ENCODE measurements at regions not wholly inside any gene's neighbourhood (a gene's known extent, or its start where the extent isn't known, plus 50 kb on each side); places are given as distances from the start of the nearest gene placed in this dataset.

DNA sequence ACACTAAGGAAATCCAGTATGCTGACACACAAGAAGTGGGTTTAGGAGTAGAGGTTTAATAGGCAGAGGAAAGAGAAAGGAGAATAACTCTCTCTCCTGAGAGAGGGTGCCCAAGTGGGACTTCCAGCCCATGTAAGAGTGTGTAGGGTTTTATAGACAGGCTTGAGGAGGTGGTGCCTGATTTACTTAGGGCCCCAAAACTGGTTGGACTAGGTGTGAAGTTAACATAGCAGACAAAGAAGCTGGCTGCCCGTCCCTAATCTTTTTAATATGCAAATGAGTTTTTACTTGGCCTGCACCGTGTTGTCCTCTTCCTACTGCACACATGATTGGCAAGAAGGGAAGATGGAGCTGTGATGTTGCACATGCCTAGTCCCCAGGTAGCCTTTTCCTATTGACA is 752.5 kb upstream of the SLITRK5 start:
- ChIA-PET CTCF (ENCODE audit: low intra/inter-chr PET ratio, low total read pairs) (no interaction called here), POLR2A (no interaction called here)
- in situ Hi-C loops (cut with HindIII; ENCODE audit: extremely low pct_ligation_motif_present, low pct_unique_long_range_greater_than_20kb) (no loop called here), intact Hi-C loops (cut with micrococcal nuclease; ENCODE audit: unreplicated experiment) (no loop called here)
- BruUV-seq (replicated peaks) = no TSS peak
- FAIRE-seq = no peak
- no peak overlapping the region for H3K9ac ChIP-seq (ENCODE audit: insufficient read depth, low read depth, low read length)
- H3K9me3 ChIP-seq (ENCODE audit: low read length) = no peaks in the 10 kb centered on the region
- no peaks in the 10 kb centered on the region for H4K20me1 ChIP-seq (ENCODE audit: insufficient read depth, low read length)
- WGBS (ENCODE audit: low lambda C conversion rate) = 0% methylated on average over 1 of the region's 2 CpGs
- no peaks in the 10 kb centered on the region for H3K36me3 ChIP-seq (replicated peaks in 1 of 2; ENCODE audit: control insufficient read depth in 1 of 2, insufficient read depth in 2 of 2, low read length in 2 of 2)
- H3K4me2 ChIP-seq (ENCODE audit: low read depth, low read length) = no peak overlapping the region
- H3K4me3 ChIP-seq (replicated peaks in 1 of 3; ENCODE audit: insufficient read depth in 1 of 3, low read depth in 2 of 3, low read length in 3 of 3) = no peak overlapping the region
- no peaks in the 10 kb centered on the region for H3K4me1 ChIP-seq (ENCODE audit: insufficient read depth, low read length)
- no peak for ATAC-seq
- no peak overlapping the region for H2AFZ ChIP-seq (ENCODE audit: low read length)
- no peaks in the 10 kb centered on the region for H3K79me2 ChIP-seq (ENCODE audit: insufficient read depth, low read length)
- no peaks in the 10 kb centered on the region; a peak in 1 of 5 replicates for H3K27me3 ChIP-seq (ENCODE audit: control insufficient read depth in 1 of 2, insufficient read depth in 2 of 2, low read length in 2 of 2)
- DNase-seq (ENCODE audit: low spot score) = no peak
- no peak for TF ChIP-seq HMG20B (CRISPR knock-in tag; conservative IDR thresholded peaks at IDR 0.05)
- no peak for TF ChIP-seq ZNF614 (CRISPR knock-in tag; IDR thresholded peaks at IDR 0.05; ENCODE audit: borderline replicate concordance)
- TF ChIP-seq, protein P1, sequence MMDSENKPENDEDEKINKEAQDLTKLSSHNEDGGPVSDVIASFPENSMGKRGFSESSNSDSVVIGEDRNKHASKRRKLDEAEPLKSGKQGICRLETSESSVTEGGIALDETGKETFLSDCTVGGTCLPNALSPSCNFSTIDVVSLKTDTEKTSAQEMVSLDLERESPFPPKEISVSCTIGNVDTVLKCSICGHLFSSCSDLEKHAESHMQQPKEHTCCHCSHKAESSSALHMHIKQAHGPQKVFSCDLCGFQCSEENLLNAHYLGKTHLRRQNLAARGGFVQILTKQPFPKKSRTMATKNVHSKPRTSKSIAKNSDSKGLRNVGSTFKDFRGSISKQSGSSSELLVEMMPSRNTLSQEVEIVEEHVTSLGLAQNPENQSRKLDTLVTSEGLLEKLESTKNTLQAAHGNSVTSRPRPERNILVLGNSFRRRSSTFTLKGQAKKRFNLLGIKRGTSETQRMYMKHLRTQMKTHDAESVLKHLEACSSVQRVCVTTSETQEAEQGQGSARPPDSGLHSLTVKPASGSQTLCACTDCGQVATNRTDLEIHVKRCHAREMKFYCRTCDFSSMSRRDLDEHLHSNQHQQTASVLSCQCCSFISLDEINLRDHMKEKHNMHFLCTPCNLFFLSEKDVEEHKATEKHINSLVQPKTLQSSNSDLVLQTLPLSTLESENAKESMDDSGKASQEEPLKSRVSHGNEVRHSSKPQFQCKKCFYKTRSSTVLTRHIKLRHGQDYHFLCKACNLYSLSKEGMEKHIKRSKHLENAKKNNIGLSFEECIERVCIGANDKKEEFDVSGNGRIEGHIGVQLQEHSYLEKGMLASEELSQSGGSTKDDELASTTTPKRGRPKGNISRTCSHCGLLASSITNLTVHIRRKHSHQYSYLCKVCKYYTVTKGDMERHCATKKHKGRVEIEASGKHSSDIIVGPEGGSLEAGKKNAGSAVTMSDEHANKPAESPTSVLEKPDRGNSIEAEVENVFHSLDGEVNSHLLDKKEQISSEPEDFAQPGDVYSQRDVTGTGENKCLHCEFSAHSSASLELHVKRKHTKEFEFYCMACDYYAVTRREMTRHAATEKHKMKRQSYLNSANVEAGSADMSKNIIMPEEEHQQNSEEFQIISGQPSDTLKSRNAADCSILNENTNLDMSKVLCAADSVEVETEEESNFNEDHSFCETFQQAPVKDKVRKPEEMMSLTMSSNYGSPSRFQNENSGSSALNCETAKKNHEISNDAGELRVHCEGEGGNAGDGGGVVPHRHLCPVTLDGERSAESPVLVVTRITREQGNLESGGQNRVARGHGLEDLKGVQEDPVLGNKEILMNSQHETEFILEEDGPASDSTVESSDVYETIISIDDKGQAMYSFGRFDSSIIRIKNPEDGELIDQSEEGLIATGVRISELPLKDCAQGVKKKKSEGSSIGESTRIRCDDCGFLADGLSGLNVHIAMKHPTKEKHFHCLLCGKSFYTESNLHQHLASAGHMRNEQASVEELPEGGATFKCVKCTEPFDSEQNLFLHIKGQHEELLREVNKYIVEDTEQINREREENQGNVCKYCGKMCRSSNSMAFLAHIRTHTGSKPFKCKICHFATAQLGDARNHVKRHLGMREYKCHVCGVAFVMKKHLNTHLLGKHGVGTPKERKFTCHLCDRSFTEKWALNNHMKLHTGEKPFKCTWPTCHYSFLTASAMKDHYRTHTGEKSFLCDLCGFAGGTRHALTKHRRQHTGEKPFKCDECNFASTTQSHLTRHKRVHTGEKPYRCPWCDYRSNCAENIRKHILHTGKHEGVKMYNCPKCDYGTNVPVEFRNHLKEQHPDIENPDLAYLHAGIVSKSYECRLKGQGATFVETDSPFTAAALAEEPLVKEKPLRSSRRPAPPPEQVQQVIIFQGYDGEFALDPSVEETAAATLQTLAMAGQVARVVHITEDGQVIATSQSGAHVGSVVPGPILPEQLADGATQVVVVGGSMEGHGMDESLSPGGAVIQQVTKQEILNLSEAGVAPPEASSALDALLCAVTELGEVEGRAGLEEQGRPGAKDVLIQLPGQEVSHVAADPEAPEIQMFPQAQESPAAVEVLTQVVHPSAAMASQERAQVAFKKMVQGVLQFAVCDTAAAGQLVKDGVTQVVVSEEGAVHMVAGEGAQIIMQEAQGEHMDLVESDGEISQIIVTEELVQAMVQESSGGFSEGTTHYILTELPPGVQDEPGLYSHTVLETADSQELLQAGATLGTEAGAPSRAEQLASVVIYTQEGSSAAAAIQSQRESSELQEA (CRISPR knock-in tag; IDR thresholded peaks at IDR 0.05; ENCODE audit: not compliant biosample characterization) = no peak
- TF ChIP-seq, protein P2, sequence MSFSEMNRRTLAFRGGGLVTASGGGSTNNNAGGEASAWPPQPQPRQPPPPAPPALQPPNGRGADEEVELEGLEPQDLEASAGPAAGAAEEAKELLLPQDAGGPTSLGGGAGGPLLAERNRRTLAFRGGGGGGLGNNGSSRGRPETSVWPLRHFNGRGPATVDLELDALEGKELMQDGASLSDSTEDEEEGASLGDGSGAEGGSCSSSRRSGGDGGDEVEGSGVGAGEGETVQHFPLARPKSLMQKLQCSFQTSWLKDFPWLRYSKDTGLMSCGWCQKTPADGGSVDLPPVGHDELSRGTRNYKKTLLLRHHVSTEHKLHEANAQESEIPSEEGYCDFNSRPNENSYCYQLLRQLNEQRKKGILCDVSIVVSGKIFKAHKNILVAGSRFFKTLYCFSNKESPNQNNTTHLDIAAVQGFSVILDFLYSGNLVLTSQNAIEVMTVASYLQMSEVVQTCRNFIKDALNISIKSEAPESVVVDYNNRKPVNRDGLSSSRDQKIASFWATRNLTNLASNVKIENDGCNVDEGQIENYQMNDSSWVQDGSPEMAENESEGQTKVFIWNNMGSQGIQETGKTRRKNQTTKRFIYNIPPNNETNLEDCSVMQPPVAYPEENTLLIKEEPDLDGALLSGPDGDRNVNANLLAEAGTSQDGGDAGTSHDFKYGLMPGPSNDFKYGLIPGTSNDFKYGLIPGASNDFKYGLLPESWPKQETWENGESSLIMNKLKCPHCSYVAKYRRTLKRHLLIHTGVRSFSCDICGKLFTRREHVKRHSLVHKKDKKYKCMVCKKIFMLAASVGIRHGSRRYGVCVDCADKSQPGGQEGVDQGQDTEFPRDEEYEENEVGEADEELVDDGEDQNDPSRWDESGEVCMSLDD (CRISPR knock-in tag; IDR thresholded peaks at IDR 0.05; ENCODE audit: borderline replicate concordance) = no peak
- TF ChIP-seq SNAPC2 (CRISPR knock-in tag; IDR thresholded peaks at IDR 0.05) = no peak
- TF ChIP-seq SIX4 (CRISPR knock-in tag; IDR thresholded peaks at IDR 0.05) = no peak
- TF ChIP-seq ZNF510 (CRISPR knock-in tag; IDR thresholded peaks at IDR 0.05; ENCODE audit: low read depth) = no peak
- TF ChIP-seq ZNF24 (IDR thresholded peaks at IDR 0.05) = no peak
- TF ChIP-seq TCF7L2 (IDR thresholded peaks at IDR 0.05; ENCODE audit: low read depth, low read length) = no peak
- no peak for TF ChIP-seq SRY (CRISPR knock-in tag; IDR thresholded peaks at IDR 0.05)
- TF ChIP-seq HNF4G (IDR thresholded peaks at IDR 0.05; ENCODE audit: borderline replicate concordance, low read depth, low read length) = no peak
- no peak for TF ChIP-seq HNF4G (CRISPR knock-in tag; IDR thresholded peaks at IDR 0.05; ENCODE audit: borderline replicate concordance, low read depth)
- TF ChIP-seq IKZF1 (IDR thresholded peaks at IDR 0.05) = no peak
- TF ChIP-seq, protein P3, sequence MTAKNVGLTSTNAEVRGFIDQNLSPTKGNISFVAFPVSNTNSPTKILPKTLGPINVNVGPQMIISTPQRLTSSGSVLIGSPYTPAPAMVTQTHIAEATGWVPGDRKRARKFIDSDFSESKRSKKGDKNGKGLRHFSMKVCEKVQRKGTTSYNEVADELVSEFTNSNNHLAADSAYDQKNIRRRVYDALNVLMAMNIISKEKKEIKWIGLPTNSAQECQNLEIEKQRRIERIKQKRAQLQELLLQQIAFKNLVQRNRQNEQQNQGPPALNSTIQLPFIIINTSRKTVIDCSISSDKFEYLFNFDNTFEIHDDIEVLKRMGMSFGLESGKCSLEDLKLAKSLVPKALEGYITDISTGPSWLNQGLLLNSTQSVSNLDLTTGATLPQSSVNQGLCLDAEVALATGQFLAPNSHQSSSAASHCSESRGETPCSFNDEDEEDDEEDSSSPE (CRISPR knock-in tag; IDR thresholded peaks at IDR 0.05) = no peak
- no peak overlapping the region for H3K27ac ChIP-seq (ENCODE audit: extremely low read length, insufficient read depth, low read length)

All from HepG2 (cell line).